Liver (tissue), 7 donors: ENCODE measurements at regions not wholly inside any gene's neighbourhood (a gene's known extent, or its start where the extent isn't known, plus 50 kb on each side); places are given as distances from the start of the nearest gene placed in this dataset.

Experiments used
- DNase-seq: peaks from one replicate; pipeline ENCODE4 v3.0.0-alpha.2; 2017; ENCODE audit warnings: low spot score
- H3K27ac ChIP-seq, 2 donors: one replicate each; pipeline ENCODE4 v1.7.0; 2013; ENCODE audit warnings: inconsistent platforms in 2 of 2, low read length in 2 of 2, control low read depth in 1 of 2, low read depth in 1 of 2, mild to moderate bottlenecking in 1 of 2
- H3K27me3 ChIP-seq, 4 donors: one replicate each; pipeline versions ENCODE4 v1.6.1 to v1.7.0; 2013; ENCODE audit warnings: low read length in 3 of 4, inconsistent platforms in 1 of 4, mild to moderate bottlenecking in 1 of 4, moderate library complexity in 1 of 4; ENCODE audit not compliant: control insufficient read depth in 4 of 4, insufficient read depth in 4 of 4
- H3K36me3 ChIP-seq, 4 donors: one replicate each; pipeline versions ENCODE4 v1.6.1 to v1.7.0; 2013; ENCODE audit warnings: low read length in 3 of 4, mild to moderate bottlenecking in 3 of 4, low read depth in 1 of 4, moderate library complexity in 1 of 4; ENCODE audit not compliant: control insufficient read depth in 4 of 4, insufficient read depth in 3 of 4
- H3K4me1 ChIP-seq, 4 donors: one replicate each; pipeline versions ENCODE4 v1.6.1 to v1.7.0; 2013; ENCODE audit warnings: low read length in 3 of 4, mild to moderate bottlenecking in 3 of 4, moderate library complexity in 1 of 4; ENCODE audit not compliant: control insufficient read depth in 4 of 4, insufficient read depth in 4 of 4
- H3K4me3 ChIP-seq, 3 donors: one replicate each; pipeline versions ENCODE4 v1.6.1 to v1.7.0; 2013; ENCODE audit warnings: low read length in 3 of 3, control low read depth in 1 of 3, low read depth in 1 of 3, mild to moderate bottlenecking in 1 of 3
- H3K9ac ChIP-seq, 2 donors: one replicate each; pipeline ENCODE4 v1.7.0; 2013; ENCODE audit warnings: low read length in 2 of 2, mild to moderate bottlenecking in 2 of 2, moderate library complexity in 2 of 2, control low read depth in 1 of 2, low read depth in 1 of 2
- H3K9me3 ChIP-seq, 4 donors: one replicate each; pipeline versions ENCODE4 v1.6.1 to v1.7.0; 2013; ENCODE audit warnings: low read length in 3 of 4; ENCODE audit not compliant: control insufficient read depth in 4 of 4
- EGR1 ChIP-seq, 2 donors: IDR thresholded peaks; 2 replicates each; pipeline ENCODE4 v1.6.1; 2016 to 2018; ENCODE audit warnings: antibody characterized with exemption in 2 of 2, low read depth in 2 of 2
- FOXA1 ChIP-seq: IDR thresholded peaks from 2 replicates; pipeline ENCODE4 v1.6.1; 2016; ENCODE audit warnings: antibody characterized with exemption
- FOXA2 ChIP-seq: IDR thresholded peaks from 2 replicates; pipeline ENCODE4 v1.6.1; 2016; ENCODE audit warnings: antibody characterized with exemption
- GABPA ChIP-seq, 2 donors: IDR thresholded peaks in 1 of 2; conservative IDR thresholded peaks in 1 of 2; 2 replicates each; pipeline ENCODE4 v1.6.1; 2016; ENCODE audit warnings: antibody characterized with exemption in 2 of 2, mild to moderate bottlenecking in 1 of 2, moderate library complexity in 1 of 2
- HNF4A ChIP-seq, 2 donors: conservative IDR thresholded peaks; 2 replicates each; pipeline ENCODE4 v1.6.1; 2016; ENCODE audit warnings: antibody characterized with exemption in 2 of 2, mild to moderate bottlenecking in 2 of 2
- MAX ChIP-seq: IDR thresholded peaks from 2 replicates; pipeline ENCODE4 v1.6.1; 2016; ENCODE audit warnings: antibody characterized with exemption
- NR2F2 ChIP-seq: IDR thresholded peaks from 2 replicates; pipeline ENCODE4 v1.6.1; 2016; ENCODE audit warnings: antibody characterized with exemption
- RAD21 ChIP-seq, 2 donors: IDR thresholded peaks; 2 replicates each; pipeline ENCODE4 v1.6.1; 2016; ENCODE audit warnings: antibody characterized with exemption in 2 of 2, mild to moderate bottlenecking in 2 of 2
- REST ChIP-seq: IDR thresholded peaks from 2 replicates; pipeline ENCODE4 v1.6.1; 2016; ENCODE audit warnings: antibody characterized with exemption, mild to moderate bottlenecking
- RXRA ChIP-seq, 2 donors: IDR thresholded peaks; 2 replicates each; pipeline ENCODE4 v1.6.1; 2017 to 2018; ENCODE audit warnings: antibody characterized with exemption in 2 of 2, mild to moderate bottlenecking in 1 of 2
- SP1 ChIP-seq: IDR thresholded peaks from 2 replicates; pipeline ENCODE4 v1.6.1; 2018; ENCODE audit warnings: antibody characterized with exemption, mild to moderate bottlenecking
- YY1 ChIP-seq: IDR thresholded peaks from 2 replicates; pipeline ENCODE4 v1.6.1; 2016; ENCODE audit warnings: antibody characterized with exemption, mild to moderate bottlenecking
- ZBTB33 ChIP-seq: IDR thresholded peaks from 2 replicates; pipeline ENCODE4 v1.6.1; 2016; ENCODE audit warnings: antibody characterized with exemption
- WGBS: extraction: QIAGEN DNeasy Blood & Tissue Kit; methylation state at CpG from one replicate; pipeline ENCODE4 v1.1.7; 2013; 5-methylcytosine and 5-hydroxymethylcytosine counted together
- donor health status: healthy.
- donor health status: healthy.
- donor health status: healthy.
- donor health status: healthy.

GRCh38 chr7:27302590-27302989, 60.0 kb downstream of the EVX1 start:
- H3K9ac ChIP-seq, result no peak overlapping the region
- no peak for DNase-seq
- H3K27ac ChIP-seq, result no peak overlapping the region
- no peaks in the 10 kb centered on the region for H3K36me3 ChIP-seq
- no peak overlapping the region for H3K4me3 ChIP-seq
- H3K4me1 ChIP-seq, result no peaks in the 10 kb centered on the region
- TF ChIP-seq ZBTB33, result no peak
- TF ChIP-seq FOXA2, result no peak
- no peak for TF ChIP-seq SP1
- TF ChIP-seq HNF4A (conservative IDR thresholded peaks at IDR 0.05), result no peak
- H3K9me3 ChIP-seq, result no peaks in the 10 kb centered on the region
- H3K27me3 ChIP-seq, result no peaks in the 10 kb centered on the region
- WGBS, result 89% methylated on average over 2 of the region's 2 CpGs

GRCh38 chr7:27303026-27303425, 60.4 kb downstream of the EVX1 start:
- no peaks in the 10 kb centered on the region for H3K27me3 ChIP-seq
- no peak for DNase-seq
- no peaks in the 10 kb centered on the region for H3K9me3 ChIP-seq
- 80% methylated on average over 5 of the region's 5 CpGs for WGBS
- no peak overlapping the region for H3K27ac ChIP-seq
- no peak overlapping the region for H3K9ac ChIP-seq
- H3K4me1 ChIP-seq, result no peaks in the 10 kb centered on the region
- TF ChIP-seq NR2F2 (no peak), YY1 (no peak), REST (no peak), MAX (no peak), RAD21 (IDR thresholded peaks at IDR 0.05) (no peak), GABPA (IDR thresholded peaks at IDR 0.05 in 1 of 2, conservative IDR thresholded peaks at IDR 0.05 in 1 of 2) (no peak), FOXA1 (no peak), EGR1 (IDR thresholded peaks at IDR 0.05; ENCODE audit: low read depth in 2 of 2) (no peak)
- no peak overlapping the region for H3K4me3 ChIP-seq
- H3K36me3 ChIP-seq, result no peaks in the 10 kb centered on the region

GRCh38 chr7:27305854-27306253, 63.3 kb downstream of the EVX1 start:
- H3K27me3 ChIP-seq, result no peaks in the 10 kb centered on the region
- TF ChIP-seq NR2F2 (no peak), ZBTB33 (no peak), RXRA (IDR thresholded peaks at IDR 0.05) (no peak)
- 94% methylated on average over 6 of the region's 6 CpGs for WGBS
- no peak for DNase-seq
- no peaks in the 10 kb centered on the region for H3K4me1 ChIP-seq
- no peak overlapping the region for H3K9ac ChIP-seq
- H3K9me3 ChIP-seq, result no peaks in the 10 kb centered on the region
- no peaks in the 10 kb centered on the region for H3K36me3 ChIP-seq
- no peak overlapping the region for H3K4me3 ChIP-seq
- H3K27ac ChIP-seq, result no peak overlapping the region
